MM.1S (cell line): ENCODE measurements at regions not wholly inside any gene's neighbourhood (a gene's known extent, or its start where the extent isn't known, plus 50 kb on each side); places are given as distances from the start of the nearest gene placed in this dataset.

ENCODE experiments used
- DNase-seq: peaks from one replicate; pipeline ENCODE4 v3.0.0-alpha.2; 2015
- H2AFZ ChIP-seq: fragments of 300-600 bp; sonication (generic); 2 replicates; pipeline ENCODE4 v1.6.0; 2016; ENCODE audit warnings: antibody characterized with exemption, low read length
- H3F3A ChIP-seq: fragments of 300-600 bp; sonication (generic); 2 replicates; pipeline ENCODE4 v1.6.1; 2016; ENCODE audit warnings: mild to moderate bottlenecking, antibody characterized with exemption, low read length, moderate library complexity, mixed read lengths; ENCODE audit not compliant: insufficient read depth
- H3K27ac ChIP-seq: fragments of 300-600 bp; sonication (generic); 2 replicates; pipeline ENCODE4 v1.5.1; 2016; ENCODE audit warnings: mild to moderate bottlenecking, low read length
- H3K27me3 ChIP-seq: fragments of 300-600 bp; sonication (generic); replicated peaks from 2 replicates; pipeline ENCODE4 v1.6.0; 2016; ENCODE audit warnings: low read length; ENCODE audit not compliant: insufficient read depth
- H3K36me3 ChIP-seq: fragments of 300-600 bp; sonication (generic); replicated peaks from 2 replicates; pipeline ENCODE4 v1.6.1; 2016; ENCODE audit warnings: mild to moderate bottlenecking, low read length, mixed read lengths; ENCODE audit not compliant: insufficient read depth
- H3K4me1 ChIP-seq: fragments of 300-600 bp; sonication (generic); 2 replicates; pipeline ENCODE4 v1.6.1; 2016; ENCODE audit warnings: low read length, mixed read lengths
- H3K4me2 ChIP-seq: fragments of 300-600 bp; sonication (generic); 2 replicates; pipeline ENCODE4 v1.6.0; 2016; ENCODE audit warnings: low read depth, low read length
- H3K4me3 ChIP-seq: fragments of 300-600 bp; sonication (generic); 2 replicates; pipeline ENCODE4 v1.5.1; 2016; ENCODE audit warnings: low read length, mixed read lengths
- H3K79me2 ChIP-seq: fragments of 300-600 bp; sonication (generic); 2 replicates; pipeline ENCODE4 v1.6.1; 2016; ENCODE audit warnings: mixed run types, low read length, mixed read lengths
- H3K9ac ChIP-seq: fragments of 300-600 bp; sonication (generic); 2 replicates; pipeline ENCODE4 v1.6.1; 2016; ENCODE audit warnings: low read length, mixed read lengths
- H3K9me2 ChIP-seq: fragments of 300-600 bp; sonication (generic); replicated peaks from 2 replicates; pipeline ENCODE4 v1.6.1; 2016; ENCODE audit warnings: mild to moderate bottlenecking, low read length, mixed read lengths; ENCODE audit not compliant: insufficient read depth
- H3K9me3 ChIP-seq: fragments of 300-600 bp; sonication (generic); replicated peaks from 2 replicates; pipeline ENCODE4 v1.6.1; 2016; ENCODE audit warnings: mild to moderate bottlenecking, low read length, mixed read lengths; ENCODE audit not compliant: insufficient read depth
- H4K20me1 ChIP-seq: fragments of 300-600 bp; sonication (generic); 2 replicates; pipeline ENCODE4 v1.6.1; 2016; ENCODE audit warnings: mild to moderate bottlenecking, low read length, moderate library complexity, mixed read lengths; ENCODE audit not compliant: insufficient read depth
- EZH2 ChIP-seq: fragments of 300-600 bp; sonication (generic); optimal IDR thresholded peaks from 2 replicates; pipeline ENCODE3; 2017; ENCODE audit warnings: low read depth, mild to moderate bottlenecking, antibody characterized with exemption, low read length, mixed read lengths
- EZH2phosphoT487 ChIP-seq: fragments of 300-600 bp; sonication (generic); IDR thresholded peaks from 2 replicates; pipeline ENCODE4 v1.6.1; 2018; ENCODE audit warnings: antibody characterized with exemption, low read length
- TF ChIP-seq, protein P1 (sequence below): fragments of 300-600 bp; sonication (generic); IDR thresholded peaks from 2 replicates; pipeline ENCODE4 v1.5.1; 2016; ENCODE audit warnings: antibody characterized with exemption, low read length, mixed read lengths

DNA sequence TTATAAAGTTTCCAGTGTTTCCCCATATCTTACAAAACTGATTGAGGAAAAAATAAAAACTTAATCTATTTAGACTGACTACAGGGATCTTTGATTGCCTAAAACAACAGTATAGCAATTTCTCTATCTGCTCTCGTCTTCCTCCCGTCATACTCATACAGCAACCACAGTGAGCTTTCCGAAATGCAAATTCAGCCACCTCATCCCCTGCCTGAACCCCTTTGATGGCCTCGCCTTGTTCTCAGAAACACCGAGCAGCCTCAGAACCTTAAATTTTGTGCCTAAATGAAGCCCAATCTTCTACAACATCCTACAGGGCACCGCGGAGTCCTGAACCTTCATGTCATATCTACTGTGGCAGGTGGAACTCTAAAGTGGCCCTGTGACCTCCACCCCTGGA lies 223.7 kb upstream of the TMEM132C start:
- no peaks in the 10 kb centered on the region for H3K79me2 ChIP-seq
- no peak overlapping the region for H3K9ac ChIP-seq
- no peak for TF ChIP-seq EZH2
- no peak for TF ChIP-seq EZH2phosphoT487
- TF ChIP-seq, protein P1, sequence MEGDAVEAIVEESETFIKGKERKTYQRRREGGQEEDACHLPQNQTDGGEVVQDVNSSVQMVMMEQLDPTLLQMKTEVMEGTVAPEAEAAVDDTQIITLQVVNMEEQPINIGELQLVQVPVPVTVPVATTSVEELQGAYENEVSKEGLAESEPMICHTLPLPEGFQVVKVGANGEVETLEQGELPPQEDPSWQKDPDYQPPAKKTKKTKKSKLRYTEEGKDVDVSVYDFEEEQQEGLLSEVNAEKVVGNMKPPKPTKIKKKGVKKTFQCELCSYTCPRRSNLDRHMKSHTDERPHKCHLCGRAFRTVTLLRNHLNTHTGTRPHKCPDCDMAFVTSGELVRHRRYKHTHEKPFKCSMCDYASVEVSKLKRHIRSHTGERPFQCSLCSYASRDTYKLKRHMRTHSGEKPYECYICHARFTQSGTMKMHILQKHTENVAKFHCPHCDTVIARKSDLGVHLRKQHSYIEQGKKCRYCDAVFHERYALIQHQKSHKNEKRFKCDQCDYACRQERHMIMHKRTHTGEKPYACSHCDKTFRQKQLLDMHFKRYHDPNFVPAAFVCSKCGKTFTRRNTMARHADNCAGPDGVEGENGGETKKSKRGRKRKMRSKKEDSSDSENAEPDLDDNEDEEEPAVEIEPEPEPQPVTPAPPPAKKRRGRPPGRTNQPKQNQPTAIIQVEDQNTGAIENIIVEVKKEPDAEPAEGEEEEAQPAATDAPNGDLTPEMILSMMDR = no peak
- no peaks in the 10 kb centered on the region for H3K27me3 ChIP-seq
- H3K4me1 ChIP-seq = no peaks in the 10 kb centered on the region
- H3K9me3 ChIP-seq = no peaks in the 10 kb centered on the region
- no peak for DNase-seq
- no peaks in the 10 kb centered on the region for H4K20me1 ChIP-seq
- no peak overlapping the region for H3K4me3 ChIP-seq
- no peaks in the 10 kb centered on the region for H3F3A ChIP-seq
- no peak overlapping the region for H3K4me2 ChIP-seq
- H3K27ac ChIP-seq = no peak overlapping the region
- H3K36me3 ChIP-seq = no peaks in the 10 kb centered on the region
- H3K9me2 ChIP-seq = no peaks in the 10 kb centered on the region
- H2AFZ ChIP-seq = no peak overlapping the region

DNA sequence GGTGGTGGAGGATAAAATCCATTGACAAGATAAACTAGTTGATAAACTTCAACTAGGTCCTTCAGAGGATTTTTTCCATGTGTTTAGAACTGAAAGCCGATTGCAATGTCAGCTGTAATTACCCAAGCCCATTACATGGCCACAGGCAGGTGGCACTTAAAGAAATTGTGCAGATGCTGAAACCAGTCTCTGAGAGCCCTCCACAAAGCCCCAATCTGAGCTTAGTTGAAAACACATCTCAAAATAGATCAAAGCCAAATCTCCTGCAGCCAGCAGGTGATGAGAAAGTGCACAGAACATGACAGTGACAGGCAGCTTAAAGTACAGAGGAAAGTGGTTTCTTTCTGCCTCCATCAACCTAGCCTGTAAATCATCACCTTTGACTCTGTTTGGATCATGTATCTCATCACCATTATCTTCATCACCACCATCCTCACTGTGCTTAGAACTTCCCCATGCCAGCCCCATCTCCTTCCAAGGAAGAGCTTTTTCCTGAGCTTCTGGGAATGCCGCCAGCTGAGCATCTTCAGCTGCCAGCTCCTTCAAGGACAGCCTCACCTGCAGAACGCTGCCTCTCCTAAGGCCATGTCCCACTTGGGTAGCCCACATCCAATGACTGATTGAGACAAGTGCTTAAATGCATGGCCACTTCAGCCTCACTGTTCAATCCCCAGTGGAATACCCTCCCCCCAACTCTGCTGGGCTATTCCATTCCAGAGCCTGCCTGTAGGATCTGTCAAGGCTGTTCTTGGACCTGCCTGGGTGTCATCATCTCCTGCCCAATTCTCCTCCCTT lies 219.5 kb upstream of the TMEM132C start:
- Histone ChIP-seq H3K9ac (no peak overlapping the region), H3K4me2 (no peak overlapping the region), H2AFZ (no peak overlapping the region), H3F3A (no peaks in the 10 kb centered on the region), H3K9me2 (no peaks in the 10 kb centered on the region), H3K36me3 (no peaks in the 10 kb centered on the region), H3K4me3 (no peak overlapping the region), H3K9me3 (no peaks in the 10 kb centered on the region), H3K27me3 (no peaks in the 10 kb centered on the region), H3K27ac (no peak overlapping the region), H3K4me1 (no peaks in the 10 kb centered on the region), H4K20me1 (no peaks in the 10 kb centered on the region), H3K79me2 (no peaks in the 10 kb centered on the region)
- DNase-seq = peak; percentile 42
- TF ChIP-seq, protein P1 = no peak

DNA sequence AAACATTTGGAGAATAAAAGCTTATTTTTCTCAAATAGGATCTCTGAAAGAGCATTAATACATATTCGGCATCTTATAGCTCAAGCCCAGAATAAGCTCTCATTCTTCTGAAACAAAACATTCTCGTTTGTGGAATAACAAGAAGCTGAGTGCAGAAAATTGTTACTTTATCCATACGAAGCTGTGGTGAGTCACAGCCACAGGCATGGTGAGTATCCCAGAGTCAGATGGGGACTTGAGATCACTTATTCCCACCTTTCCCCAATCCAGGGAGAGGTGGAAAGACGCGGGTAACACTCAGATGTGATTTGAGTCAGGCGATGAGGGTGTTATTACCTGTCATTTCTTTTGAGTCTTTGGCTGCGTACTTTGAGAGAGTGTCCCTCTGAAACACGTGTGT lies 214.6 kb upstream of the TMEM132C start:
- DNase-seq = no peak

More for the DNA sequence above, 214.6 kb upstream of the TMEM132C start:
- Histone ChIP-seq H3K4me1 (no peaks in the 10 kb centered on the region), H3K4me2 (no peak overlapping the region), H3K9ac (no peak overlapping the region), H3K27me3 (no peaks in the 10 kb centered on the region), H3K36me3 (no peaks in the 10 kb centered on the region), H3K27ac (no peak overlapping the region), H3K4me3 (no peak overlapping the region), H3K9me2 (no peaks in the 10 kb centered on the region), H3K79me2 (no peaks in the 10 kb centered on the region), H3K9me3 (no peaks in the 10 kb centered on the region), H3F3A (no peaks in the 10 kb centered on the region), H4K20me1 (no peaks in the 10 kb centered on the region), H2AFZ (no peak overlapping the region)
- no peak for TF ChIP-seq EZH2
- TF ChIP-seq EZH2phosphoT487 = no peak
- TF ChIP-seq, protein P1 = no peak
